NCI-H774 (cell line): ENCODE measurements at regions not wholly inside any gene's neighbourhood (a gene's known extent, or its start where the extent isn't known, plus 50 kb on each side); places are given as distances from the start of the nearest gene placed in this dataset.
"Not testable (repeated sequence)": the region's sequence is repeated elsewhere in the genome, so short reads cannot be mapped to it uniquely, and the experiment has no call there.

Source experiments
- DNase-seq: peaks from one replicate; lab custom pipeline; 2025; lab: John Stamatoyannopoulos, UW

GRCh38 chrX:136975684-136976470, 57.9 kb downstream of the GPR101 start:
- DNase-seq: no peak

DNA sequence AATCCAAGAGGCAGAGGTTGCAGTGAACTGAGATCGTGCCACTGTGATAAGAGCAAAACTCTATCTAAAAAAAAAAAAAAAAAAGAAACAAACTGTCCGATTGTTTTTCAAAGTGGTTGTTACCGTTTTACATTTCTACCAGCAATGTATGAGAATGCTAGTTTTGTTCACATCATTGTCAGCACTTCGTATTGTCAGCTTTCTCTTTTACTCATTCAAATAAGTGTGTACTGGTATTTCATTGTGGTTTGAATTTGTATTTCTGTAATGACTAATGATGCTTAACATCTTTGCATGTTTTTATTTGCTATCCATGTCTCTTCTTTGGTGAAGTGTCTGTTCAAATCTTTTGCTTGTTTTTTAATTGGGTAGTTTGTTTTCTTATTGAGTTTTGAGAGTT, 65.8 kb downstream of the GPR101 start:
- DNase-seq: no peak

GRCh38 chrX:136963973-136964372, 69.8 kb downstream of the GPR101 start:
- no peak for DNase-seq

DNA sequence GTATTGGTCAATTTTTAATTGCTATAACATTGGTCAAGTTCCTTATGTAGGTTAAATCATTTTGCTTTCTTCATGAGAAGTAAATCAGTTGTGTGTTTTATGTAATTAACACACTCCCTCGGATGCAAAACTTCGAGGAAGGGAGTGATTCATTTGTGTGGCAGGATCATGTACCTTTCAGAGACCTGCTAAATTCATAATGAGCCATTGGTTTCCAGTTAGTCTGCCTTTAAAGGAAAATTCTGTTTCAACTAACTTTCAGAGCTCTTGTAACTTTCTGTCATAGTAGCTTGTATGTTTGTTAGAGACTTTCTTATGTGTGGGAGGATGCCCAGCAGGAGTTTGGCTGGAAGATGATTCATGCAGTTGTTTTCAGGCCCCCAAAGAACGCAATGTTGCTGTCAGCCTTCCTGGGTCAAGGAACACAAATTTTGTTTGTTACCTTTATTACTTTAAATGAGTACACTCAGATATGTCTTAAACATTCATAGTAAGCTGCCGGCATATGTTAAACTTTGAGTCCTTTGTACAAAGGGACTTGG, 72.1 kb downstream of the GPR101 start:
- DNase-seq: no peak

DNA sequence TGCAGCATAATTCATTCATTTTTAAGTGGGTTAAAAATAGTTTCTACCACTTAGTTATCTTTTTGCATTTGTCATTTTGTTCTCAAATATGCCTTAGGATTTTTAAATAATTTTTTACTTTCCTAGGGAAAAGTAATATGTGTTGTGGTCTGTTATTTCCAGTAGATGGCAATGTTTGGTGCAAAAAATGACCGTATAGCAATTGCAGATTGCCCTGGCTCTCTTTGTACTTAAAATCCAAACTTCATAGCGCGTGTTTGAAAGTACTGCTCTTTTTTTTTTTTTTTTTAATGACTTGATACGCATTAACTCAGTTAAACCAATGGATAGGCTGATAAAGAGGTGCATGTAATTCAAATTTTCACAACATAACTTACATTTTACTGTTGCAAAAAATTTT, 74.4 kb upstream of the RBMX start:
- DNase-seq: no peak

DNA sequence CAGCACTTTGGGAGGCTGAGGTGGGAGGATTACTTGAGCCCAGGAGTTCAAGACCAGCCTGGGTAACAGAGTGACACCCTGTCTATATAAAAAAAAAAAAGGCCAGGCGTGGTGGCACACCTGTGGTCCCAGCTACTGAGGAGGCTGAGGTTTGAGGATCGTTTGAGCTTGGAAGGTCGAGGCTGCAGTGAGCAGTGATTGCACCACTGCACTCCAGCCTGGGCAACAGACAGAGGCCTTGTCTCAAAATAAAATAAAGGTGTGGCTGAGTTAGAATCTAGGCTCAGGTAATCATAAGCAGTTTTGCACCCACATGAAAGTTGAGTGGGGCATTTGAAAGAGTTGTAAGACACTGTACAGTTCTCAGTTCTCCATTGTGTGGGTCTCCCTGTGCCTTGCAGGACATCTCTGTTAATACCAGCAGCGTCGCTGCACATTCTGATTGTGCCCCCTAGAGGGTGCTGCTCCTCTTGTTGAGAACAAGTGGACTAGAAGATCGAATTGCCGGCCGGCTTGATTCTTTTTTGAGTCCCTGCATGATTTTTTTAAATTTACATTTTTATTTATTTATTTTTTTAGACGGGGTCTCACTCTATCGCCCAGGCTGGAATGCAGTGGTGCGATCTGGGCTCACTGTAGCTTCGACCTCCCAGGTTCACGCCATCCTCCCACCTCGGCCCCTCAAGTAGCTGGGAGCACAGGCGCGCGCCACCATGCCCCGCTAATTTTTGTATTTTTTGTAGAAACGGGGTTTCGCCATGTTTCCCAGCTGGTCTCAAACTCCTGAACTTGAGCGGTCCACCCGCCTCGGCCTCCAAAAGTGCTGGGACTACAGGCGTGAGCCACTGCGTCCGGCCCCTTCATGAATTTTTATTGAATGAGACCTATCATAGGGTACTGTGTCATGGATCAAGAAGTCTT, 73.6 kb upstream of the RBMX start:
- peak; percentile 27 for DNase-seq

GRCh38 chrX:136950211-136950610, 69.7 kb upstream of the RBMX start:
- DNase-seq: no peak

DNA sequence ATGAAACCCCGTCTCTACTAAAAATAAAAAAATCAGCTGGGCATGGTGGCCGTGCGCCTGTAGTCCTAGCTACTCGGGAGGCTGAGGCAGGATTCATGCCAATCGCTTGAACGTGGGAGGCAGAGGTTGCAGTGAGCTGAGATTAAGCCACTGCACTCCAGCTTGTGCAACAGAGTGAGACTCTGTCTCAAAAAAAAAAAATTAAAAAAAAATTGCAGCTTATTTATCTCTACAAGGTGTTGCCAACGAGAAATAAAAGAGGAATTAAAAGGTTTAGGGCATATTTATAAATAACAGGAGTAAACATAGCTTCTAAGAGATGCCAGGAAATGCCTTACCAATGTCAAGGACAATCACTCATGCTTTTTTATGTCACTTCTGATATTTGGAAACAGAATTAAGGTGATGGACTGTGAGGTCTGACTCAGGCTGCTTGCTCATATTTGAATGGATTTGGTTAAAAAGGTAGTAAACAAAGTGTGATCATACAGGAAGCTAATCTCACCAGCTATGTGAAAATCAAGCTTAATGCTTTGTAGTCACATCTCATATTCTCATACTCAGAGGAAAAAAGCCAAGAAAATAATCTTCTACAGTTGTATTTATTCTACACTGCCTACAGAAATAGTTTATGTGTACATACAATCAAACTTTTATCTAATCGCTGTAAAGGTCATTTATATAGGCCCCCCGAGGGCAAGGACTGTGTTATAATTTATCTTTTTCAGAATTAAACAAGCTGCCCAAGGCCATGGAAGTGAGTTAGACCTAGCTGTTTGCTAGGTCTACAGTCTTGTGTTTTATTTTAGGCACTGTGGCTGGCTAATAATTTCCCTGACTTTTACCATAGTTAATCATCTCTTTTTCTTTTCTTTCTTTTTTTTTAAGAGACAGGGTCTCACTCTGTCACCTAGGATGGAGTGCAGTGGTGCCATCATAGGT, 61.1 kb upstream of the RBMX start:
- no peak for DNase-seq

GRCh38 chrX:136936183-136936549, 55.6 kb upstream of the RBMX start:
- DNase-seq: no peak

GRCh38 chrX:136935533-136936182, 55.1 kb upstream of the RBMX start:
- not testable (repeated sequence) for DNase-seq

DNA sequence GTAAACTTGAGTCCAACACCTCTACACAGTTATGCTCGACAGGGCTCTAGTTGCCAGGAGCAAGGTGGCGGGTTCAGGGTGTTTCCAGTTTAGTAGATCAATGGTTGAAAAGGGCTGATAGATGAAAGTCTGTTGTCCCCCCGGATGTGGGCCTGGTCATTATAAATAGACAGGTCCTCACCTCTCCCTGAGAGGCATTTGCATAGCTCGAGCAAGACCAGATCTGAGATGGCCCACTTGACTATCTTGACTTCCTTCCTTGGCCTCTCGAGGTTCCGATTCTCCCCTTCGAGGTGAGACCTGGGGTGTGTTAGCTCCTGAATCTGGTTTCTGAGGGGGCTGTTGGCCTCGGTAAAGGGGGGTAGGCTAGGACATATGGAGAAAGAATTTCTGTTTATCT, 54.1 kb upstream of the RBMX start:
- not testable (repeated sequence) for DNase-seq

DNA sequence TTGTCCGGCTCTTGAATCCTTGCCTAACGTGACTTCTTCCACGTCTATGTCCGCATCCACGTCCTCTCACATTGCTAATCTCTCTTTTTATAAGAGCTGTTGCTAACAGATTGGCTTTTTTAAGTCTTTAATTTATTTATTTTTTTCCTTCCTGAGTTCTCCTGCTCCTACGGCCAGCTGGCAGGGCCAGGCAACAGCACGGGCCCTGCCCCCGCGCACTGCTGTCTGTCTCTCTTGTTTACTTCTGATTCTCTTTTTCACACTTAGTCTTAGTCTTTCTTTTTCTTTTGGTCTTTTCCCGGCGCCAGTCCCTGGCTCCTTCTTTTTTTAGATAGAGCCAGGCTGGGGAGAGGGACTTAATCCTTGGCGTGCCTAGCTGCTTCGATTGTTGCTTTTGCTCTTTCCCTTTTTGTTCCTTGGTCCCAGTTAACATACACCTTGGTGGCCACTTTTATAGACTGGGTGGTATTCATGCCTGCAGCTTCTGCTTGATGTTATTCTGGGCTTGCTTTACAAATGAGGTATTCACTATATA, 53.2 kb upstream of the RBMX start:
- DNase-seq: no peak

- no peak for DNase-seq
These were observed 51.1 kb upstream of the RBMX start for GRCh38 chrX:136931661-136932060.
